ENCODE measurements at regions not wholly inside any gene's neighbourhood (a gene's known extent, or its start where the extent isn't known, plus 50 kb on each side); places are given as distances from the start of the nearest gene placed in this dataset.

DNA sequence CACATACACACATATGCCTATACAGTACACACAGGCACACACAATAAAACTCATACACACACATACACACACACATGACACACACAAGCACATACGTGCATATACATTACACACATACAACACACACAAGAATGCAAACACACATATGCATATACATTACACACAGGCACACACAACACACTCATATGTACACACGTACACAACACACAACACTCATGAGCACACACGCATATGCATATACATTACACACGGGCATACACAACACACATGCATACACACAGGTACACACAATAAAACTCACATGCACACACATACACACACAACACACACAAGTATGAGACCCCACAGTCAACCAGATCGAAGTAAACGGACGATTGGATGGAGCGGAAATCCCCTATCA lies 238.2 kb downstream of the ERMARD start:
- TF ChIP-seq, protein P1, sequence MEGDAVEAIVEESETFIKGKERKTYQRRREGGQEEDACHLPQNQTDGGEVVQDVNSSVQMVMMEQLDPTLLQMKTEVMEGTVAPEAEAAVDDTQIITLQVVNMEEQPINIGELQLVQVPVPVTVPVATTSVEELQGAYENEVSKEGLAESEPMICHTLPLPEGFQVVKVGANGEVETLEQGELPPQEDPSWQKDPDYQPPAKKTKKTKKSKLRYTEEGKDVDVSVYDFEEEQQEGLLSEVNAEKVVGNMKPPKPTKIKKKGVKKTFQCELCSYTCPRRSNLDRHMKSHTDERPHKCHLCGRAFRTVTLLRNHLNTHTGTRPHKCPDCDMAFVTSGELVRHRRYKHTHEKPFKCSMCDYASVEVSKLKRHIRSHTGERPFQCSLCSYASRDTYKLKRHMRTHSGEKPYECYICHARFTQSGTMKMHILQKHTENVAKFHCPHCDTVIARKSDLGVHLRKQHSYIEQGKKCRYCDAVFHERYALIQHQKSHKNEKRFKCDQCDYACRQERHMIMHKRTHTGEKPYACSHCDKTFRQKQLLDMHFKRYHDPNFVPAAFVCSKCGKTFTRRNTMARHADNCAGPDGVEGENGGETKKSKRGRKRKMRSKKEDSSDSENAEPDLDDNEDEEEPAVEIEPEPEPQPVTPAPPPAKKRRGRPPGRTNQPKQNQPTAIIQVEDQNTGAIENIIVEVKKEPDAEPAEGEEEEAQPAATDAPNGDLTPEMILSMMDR (conservative IDR thresholded peaks at IDR 0.05) = no peak
- TF ChIP-seq ZFX (IDR thresholded peaks at IDR 0.05) = no peak

All from C4-2B (cell line).